ENCODE measurements at regions not wholly inside any gene's neighbourhood (a gene's known extent, or its start where the extent isn't known, plus 50 kb on each side); places are given as distances from the start of the nearest gene placed in this dataset.
"Not testable (repeated sequence)": the region's sequence is repeated elsewhere in the genome, so short reads cannot be mapped to it uniquely, and the experiment has no call there.

GRCh38 chr3:64803469-64803868, 115.7 kb upstream of the ADAMTS9 start:
- no peak for DNase-seq (ENCODE audit: low spot score)

GRCh38 chr3:64802460-64802859, 114.7 kb upstream of the ADAMTS9 start:
- DNase-seq (ENCODE audit: low spot score): no peak

- no peak for DNase-seq (ENCODE audit: low spot score)
Measured at GRCh38 chr3:64801856-64802255, 114.1 kb upstream of the ADAMTS9 start.

- no peak for DNase-seq (ENCODE audit: low spot score)
Measured at GRCh38 chr3:64799606-64800005, 111.8 kb upstream of the ADAMTS9 start.

- no peak for DNase-seq (ENCODE audit: low spot score)
Measured at GRCh38 chr3:64798316-64798715, 110.5 kb upstream of the ADAMTS9 start.

- no peak for DNase-seq (ENCODE audit: low spot score)
Measured at GRCh38 chr3:64796607-64797399, 109.0 kb upstream of the ADAMTS9 start.

- no peak for DNase-seq (ENCODE audit: low spot score)
Measured at GRCh38 chr3:64792445-64792844, 104.6 kb upstream of the ADAMTS9 start.

GRCh38 chr3:64789111-64789510, 101.3 kb upstream of the ADAMTS9 start:
- DNase-seq (ENCODE audit: low spot score): no peak

GRCh38 chr3:64783200-64783599, 95.4 kb upstream of the ADAMTS9 start:
- DNase-seq (ENCODE audit: low spot score): no peak

- not testable (repeated sequence) for DNase-seq (ENCODE audit: low spot score)
Measured at GRCh38 chr3:64780923-64781322, 93.1 kb upstream of the ADAMTS9 start.

- no peak for DNase-seq (ENCODE audit: low spot score)
Measured at GRCh38 chr3:64773137-64773536, 85.3 kb upstream of the ADAMTS9 start.

GRCh38 chr3:64766440-64766839, 78.6 kb upstream of the ADAMTS9 start:
- DNase-seq (ENCODE audit: low spot score): no peak

GRCh38 chr3:64765947-64766346, 78.1 kb upstream of the ADAMTS9 start:
- no peak for DNase-seq (ENCODE audit: low spot score)

- no peak for DNase-seq (ENCODE audit: low spot score)
Measured at GRCh38 chr3:64764386-64764929, 76.7 kb upstream of the ADAMTS9 start.

GRCh38 chr3:64763980-64764379, 76.2 kb upstream of the ADAMTS9 start:
- DNase-seq (ENCODE audit: low spot score): no peak

- DNase-seq (ENCODE audit: low spot score): no peak
Measured at GRCh38 chr3:64761729-64762128, 73.9 kb upstream of the ADAMTS9 start.

GRCh38 chr3:64760258-64760657, 72.5 kb upstream of the ADAMTS9 start:
- DNase-seq (ENCODE audit: low spot score): no peak

GRCh38 chr3:64759811-64760210, 72.0 kb upstream of the ADAMTS9 start:
- DNase-seq (ENCODE audit: low spot score): no peak

GRCh38 chr3:64756398-64756986, 68.7 kb upstream of the ADAMTS9 start:
- no peak for DNase-seq (ENCODE audit: low spot score)

- no peak for DNase-seq (ENCODE audit: low spot score)
Measured at GRCh38 chr3:64748244-64748904, 60.6 kb upstream of the ADAMTS9 start.

- no peak for DNase-seq (ENCODE audit: low spot score)
Measured at GRCh38 chr3:64747679-64748078, 59.9 kb upstream of the ADAMTS9 start.

GRCh38 chr3:64743887-64744243, 56.1 kb upstream of the ADAMTS9 start:
- DNase-seq (ENCODE audit: low spot score): no peak

Data from ecto neural progenitor cell (in vitro differentiated cells).